EH (cell line): ENCODE measurements at regions not wholly inside any gene's neighbourhood (a gene's known extent, or its start where the extent isn't known, plus 50 kb on each side); places are given as distances from the start of the nearest gene placed in this dataset.

Experiments
- DNase-seq: peaks from one replicate; pipeline ENCODE4 v3.0.0-alpha.2; 2015; ENCODE audit warnings: low read depth

GRCh38 chr12:22740656-22741355 is 115.8 kb downstream of the ETNK1 start:
- DNase-seq, result peak; percentile 21

- no peak for DNase-seq
Observed at GRCh38 chr12:22743700-22744099, 118.7 kb downstream of the ETNK1 start.

GRCh38 chr12:22744197-22744596 is 119.2 kb downstream of the ETNK1 start:
- no peak for DNase-seq

- no peak for DNase-seq
Observed at GRCh38 chr12:22746720-22747119, 121.7 kb downstream of the ETNK1 start.

- DNase-seq, result no peak
Observed at GRCh38 chr12:22755629-22756028, 130.7 kb downstream of the ETNK1 start.

- no peak for DNase-seq
Observed at GRCh38 chr12:22759769-22760674, 135.1 kb downstream of the ETNK1 start.

- DNase-seq, result no peak
Observed at GRCh38 chr12:22765421-22766130, 140.6 kb downstream of the ETNK1 start.

- no peak for DNase-seq
Observed at GRCh38 chr12:22766911-22767420, 142.0 kb downstream of the ETNK1 start.

- no peak for DNase-seq
Observed at GRCh38 chr12:22781339-22781738, 156.4 kb downstream of the ETNK1 start.

- DNase-seq, result no peak
Observed at GRCh38 chr12:22787557-22787956, 162.6 kb downstream of the ETNK1 start.

GRCh38 chr12:22788913-22789312 is 163.9 kb downstream of the ETNK1 start:
- no peak for DNase-seq

GRCh38 chr12:22792138-22792537 is 167.2 kb downstream of the ETNK1 start:
- DNase-seq, result no peak

- DNase-seq, result no peak
Observed at GRCh38 chr12:22794017-22794416, 169.0 kb downstream of the ETNK1 start.

- DNase-seq, result no peak
Observed at GRCh38 chr12:22796941-22797630, 172.1 kb downstream of the ETNK1 start.

GRCh38 chr12:22797701-22798100 is 172.7 kb downstream of the ETNK1 start:
- DNase-seq, result no peak

GRCh38 chr12:22798116-22798515 is 173.1 kb downstream of the ETNK1 start:
- no peak for DNase-seq

GRCh38 chr12:22799503-22799902 is 174.5 kb downstream of the ETNK1 start:
- DNase-seq, result no peak

GRCh38 chr12:22800332-22800731 is 175.4 kb downstream of the ETNK1 start:
- no peak for DNase-seq

GRCh38 chr12:22802883-22803630 is 178.1 kb downstream of the ETNK1 start:
- DNase-seq, result peak; percentile 7

- no peak for DNase-seq
Observed at GRCh38 chr12:22803725-22804124, 178.8 kb downstream of the ETNK1 start.

GRCh38 chr12:22808860-22809259 is 183.9 kb downstream of the ETNK1 start:
- DNase-seq, result no peak
